HG03135 (cell line): ENCODE measurements at regions not wholly inside any gene's neighbourhood (a gene's known extent, or its start where the extent isn't known, plus 50 kb on each side); places are given as distances from the start of the nearest gene placed in this dataset.

ENCODE experiments used
- ATAC-seq: cut with Tn5 transposase; IDR thresholded peaks from one replicate; pipeline ENCODE4 v1.9.1; 2021; ENCODE audit warnings: mild to moderate bottlenecking, moderate library complexity; ENCODE audit not compliant: unreplicated experiment

- no peak for ATAC-seq
Observed at GRCh38 chr6:9540534-9541126, 874.2 kb downstream of the TFAP2A start.

DNA sequence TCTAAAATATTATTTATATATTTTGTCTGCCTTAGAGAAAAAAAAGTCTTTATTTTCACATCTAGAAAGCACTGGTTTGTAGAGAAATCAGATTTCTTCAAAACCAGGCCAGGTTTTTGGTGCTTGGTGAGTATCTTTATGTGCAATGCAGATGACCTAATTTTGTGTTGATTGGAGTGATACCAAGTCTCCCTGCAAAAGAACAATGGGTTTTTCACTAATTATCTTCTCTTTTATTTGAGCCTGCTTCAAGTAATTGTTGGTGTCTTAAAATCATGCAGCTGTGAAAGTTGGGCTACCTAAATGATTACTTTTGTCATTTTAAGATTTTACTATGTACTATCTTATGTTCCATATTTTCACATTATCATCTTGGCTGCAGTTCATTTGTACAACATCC is 874.7 kb downstream of the TFAP2A start:
- no peak for ATAC-seq

- no peak for ATAC-seq
Observed at GRCh38 chr6:9539231-9539755, 875.6 kb downstream of the TFAP2A start.

- no peak for ATAC-seq
Observed at GRCh38 chr6:9537381-9537780, 877.5 kb downstream of the TFAP2A start.

DNA sequence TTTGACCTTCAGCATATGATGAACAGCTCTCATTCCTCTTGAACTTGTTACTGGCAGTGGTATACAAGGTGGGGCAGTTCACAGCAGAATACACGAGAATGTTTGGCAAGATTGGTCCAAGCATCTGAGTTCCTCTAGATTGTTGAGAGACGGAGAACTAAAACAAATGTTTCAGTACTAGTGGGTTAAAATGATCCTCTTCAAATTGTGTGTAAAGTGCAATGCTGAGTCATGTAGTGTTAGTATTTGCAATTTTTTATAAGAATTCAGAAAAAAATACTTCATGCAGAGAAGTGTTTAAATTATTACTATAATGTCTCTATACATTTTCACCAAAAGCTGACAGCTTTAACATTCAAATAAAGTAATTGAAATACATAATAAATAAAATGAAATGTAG is 879.8 kb downstream of the TFAP2A start:
- no peak for ATAC-seq

DNA sequence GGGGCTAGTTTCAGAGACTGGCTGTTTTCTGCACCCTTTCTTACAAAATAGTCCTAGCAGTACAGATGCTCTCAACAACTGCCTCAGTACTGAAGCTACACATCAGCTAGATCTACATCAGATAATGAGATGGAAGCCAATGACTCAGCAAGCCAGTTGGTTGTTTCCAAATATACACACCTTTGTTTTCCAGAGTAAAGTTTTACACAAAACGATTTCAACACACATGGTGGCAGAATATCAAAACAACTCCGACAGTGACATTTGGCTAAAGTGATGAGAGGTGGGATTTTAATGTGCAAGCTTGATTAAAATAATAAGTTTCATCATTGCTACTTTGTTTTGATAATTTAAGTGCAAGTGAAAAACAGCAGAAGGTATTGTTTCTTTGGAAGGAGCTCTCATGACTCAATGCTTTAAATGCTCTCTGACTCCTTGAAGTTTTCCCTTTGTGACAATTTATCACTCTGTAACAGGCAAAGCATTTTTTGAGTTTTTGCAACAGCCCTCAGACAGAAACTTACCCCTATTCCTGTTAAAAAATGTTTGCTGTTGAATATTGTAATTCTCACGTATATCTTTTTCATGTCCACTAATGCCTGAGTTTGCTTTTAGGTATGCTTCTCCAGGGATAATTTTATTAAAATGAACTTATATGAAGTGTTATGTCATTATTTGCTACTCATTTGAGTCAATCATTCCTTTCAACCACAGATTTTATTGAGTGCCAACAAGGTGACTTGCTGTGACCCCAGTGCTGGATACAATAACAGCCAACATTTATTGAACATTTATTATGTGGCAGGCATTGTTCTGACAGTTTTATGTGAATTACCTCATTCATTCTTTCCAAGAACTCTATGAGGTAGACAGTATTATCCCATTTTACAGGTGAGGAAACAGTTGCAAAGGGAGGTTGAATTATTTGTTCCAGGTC is 882.0 kb downstream of the TFAP2A start:
- ATAC-seq = no peak

DNA sequence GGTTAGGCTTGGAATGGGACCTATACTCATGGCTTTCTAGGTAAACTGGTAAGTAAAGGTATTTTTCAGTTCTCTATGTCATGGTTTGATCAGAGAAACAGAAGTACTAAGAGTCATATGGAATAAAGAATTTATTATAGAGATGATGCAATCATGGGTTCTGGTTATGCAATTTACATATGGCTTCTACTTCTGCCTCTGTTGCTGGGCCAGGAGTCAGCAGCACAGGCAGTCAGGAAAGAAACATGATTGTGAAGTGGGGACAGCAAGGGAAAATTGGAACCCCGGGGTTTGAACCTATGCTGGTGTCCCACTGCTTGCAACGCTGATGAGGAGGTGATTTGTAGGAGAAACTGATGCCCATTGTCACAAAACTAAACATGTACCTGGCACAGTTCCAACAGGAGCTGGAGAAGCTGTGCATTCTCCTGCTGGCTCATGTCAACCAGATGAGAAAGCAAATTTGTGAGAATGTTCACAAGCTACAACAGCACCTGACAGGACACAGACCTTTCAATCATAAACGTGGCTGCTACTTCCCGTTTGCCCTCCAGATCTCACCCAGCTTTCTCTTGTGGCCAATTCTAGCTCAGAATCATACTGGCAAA is 887.1 kb downstream of the TFAP2A start:
- ATAC-seq = no peak

GRCh38 chr6:9523462-9523861 is 891.4 kb downstream of the TFAP2A start:
- ATAC-seq = no peak

- no peak for ATAC-seq
Observed at GRCh38 chr6:9522101-9522500, 892.8 kb downstream of the TFAP2A start.

- no peak for ATAC-seq
Observed at GRCh38 chr6:9521152-9521530, 893.7 kb downstream of the TFAP2A start.

DNA sequence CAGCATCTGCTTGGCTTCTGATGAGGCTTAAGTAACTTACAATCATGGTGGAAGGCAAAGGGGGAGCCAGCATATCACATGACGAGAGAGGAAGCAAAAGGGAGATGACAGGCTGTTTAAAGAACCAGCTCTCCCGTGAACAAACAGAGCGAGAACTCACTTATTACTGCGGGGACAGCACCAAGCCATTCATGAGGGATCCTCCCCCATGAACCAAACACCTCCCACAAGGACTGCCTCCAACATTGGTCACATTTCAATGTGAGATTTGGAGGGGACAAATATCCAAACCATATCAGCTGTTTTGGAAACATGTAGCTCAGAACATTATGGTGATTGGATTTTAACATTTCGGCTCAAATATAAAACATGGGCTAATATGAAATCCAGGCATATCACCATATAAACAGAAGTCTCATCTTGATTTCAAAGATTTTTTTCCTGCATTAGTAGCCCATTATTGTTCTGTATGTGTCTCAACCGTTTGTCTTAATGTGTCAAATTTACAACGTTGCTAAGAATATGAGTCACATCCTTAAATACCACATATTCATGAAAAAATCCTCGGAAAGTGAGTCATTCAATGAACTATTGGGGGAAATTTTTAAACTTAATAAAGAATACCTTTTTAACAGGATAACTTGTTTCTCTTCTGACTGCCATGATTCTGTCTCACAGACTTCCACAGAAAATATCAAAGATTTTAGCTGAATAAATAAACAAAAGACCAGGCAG is 894.3 kb downstream of the TFAP2A start:
- no peak for ATAC-seq

GRCh38 chr6:9518431-9518830 is 896.4 kb downstream of the TFAP2A start:
- no peak for ATAC-seq

DNA sequence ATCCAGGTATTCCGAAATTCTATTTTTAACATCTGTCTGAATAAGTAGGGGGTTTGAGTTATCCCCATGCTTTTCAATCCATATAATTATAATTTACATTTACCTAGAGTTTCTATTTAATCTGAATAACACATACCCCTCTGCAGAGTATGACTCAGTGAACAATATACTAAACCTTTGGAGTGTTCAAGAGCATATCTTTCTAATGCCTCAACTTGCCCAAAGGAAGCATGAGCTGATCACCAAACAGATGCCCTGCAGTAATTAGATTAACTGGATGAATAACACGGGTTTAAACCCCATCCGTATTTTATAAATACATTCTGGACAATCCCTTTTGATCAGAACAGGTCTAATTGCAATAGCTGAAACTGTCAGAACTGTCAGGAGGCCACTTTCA is 897.1 kb downstream of the TFAP2A start:
- no peak for ATAC-seq

DNA sequence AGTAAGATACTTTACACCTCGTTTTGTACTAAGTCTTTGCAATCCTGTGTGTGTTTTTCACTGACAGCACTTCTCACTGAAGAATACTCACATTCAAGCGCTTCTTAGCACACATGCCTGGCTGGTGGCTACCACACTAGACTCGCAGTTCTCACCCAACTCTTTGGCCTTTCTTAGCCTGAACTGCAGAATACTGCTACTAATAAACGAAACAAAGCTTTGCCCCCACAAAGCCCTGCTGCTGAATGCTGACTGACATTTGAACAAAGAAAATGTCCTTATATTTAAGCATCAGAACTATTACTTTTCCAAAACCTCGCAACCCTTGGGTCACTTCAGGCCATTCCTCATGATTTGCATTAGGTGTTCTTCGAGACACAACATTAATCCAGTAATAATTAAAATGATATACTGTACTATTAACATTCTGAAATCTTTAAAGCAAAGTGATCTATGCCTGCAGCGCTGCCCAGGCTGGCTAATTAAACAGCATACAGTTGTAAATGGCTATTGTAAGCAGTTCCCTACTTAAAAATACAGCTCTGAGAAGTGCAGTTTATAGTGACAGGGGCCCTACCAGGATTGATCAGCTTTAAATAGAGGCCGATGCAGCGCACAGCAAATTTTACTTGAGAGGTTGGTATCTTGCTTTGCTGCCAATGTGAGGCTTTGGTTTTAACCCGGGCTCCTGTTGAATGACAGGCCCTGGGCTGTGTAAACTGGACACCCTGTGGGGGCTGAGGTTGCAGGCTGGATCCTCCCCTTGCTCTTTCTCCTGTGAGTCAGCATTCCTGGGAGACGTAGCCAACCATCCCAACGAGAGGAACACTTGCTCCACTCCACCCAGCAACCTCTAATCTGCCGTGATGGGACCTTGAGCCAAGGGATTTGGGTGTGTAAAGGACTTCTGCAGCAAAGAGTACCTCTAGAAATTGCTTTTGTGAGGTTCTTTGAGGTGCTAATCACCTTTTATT is 899.0 kb downstream of the TFAP2A start:
- no peak for ATAC-seq

GRCh38 chr6:9514146-9514545 is 900.7 kb downstream of the TFAP2A start:
- no peak for ATAC-seq

DNA sequence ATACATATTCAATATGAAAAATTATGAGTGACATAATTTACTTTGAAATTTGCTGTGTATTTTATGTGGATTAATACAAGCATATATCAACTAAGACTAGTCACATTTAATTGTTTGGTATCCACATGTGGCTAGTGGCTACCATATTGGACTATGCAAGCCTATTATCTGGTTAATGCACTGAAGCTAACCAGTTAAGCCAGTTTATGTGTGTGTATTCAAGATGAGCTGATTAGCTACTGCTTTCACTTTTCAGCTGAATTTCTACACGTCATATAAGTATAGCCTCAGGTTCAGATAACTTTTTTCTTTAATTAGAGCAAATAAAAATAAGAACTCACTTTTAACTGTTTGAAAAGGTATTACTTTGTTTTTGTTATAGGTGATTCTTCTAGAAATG is 903.7 kb downstream of the TFAP2A start:
- ATAC-seq = no peak

- no peak for ATAC-seq
Observed at GRCh38 chr6:9507136-9507895, 907.6 kb downstream of the TFAP2A start.

DNA sequence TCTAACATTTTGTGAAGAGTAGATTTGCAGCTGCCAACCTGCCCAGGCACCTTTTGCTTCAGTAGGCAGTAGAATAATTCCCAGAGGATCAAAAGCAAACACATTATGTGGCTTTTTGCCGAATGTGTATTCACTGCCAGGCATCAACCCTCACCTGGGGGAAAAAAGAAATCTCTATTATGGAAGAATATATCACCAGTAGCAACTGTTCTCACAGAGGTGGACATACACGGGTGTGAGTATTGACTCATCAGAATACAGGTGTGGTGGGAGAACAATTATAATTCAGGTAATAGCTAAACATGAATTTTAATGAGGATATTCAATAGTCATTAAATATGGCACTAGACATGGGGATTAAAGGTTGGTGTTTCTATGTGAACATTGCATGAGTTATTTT is 910.7 kb downstream of the TFAP2A start:
- ATAC-seq = no peak

- ATAC-seq = no peak
Observed at GRCh38 chr6:9503111-9503761, 911.6 kb downstream of the TFAP2A start.
